Epithelial cell of esophagus (primary cell): ENCODE measurements at regions not wholly inside any gene's neighbourhood (a gene's known extent, or its start where the extent isn't known, plus 50 kb on each side); places are given as distances from the start of the nearest gene placed in this dataset.

ENCODE experiments used
- DNase-seq: peaks from one replicate; pipeline ENCODE4 v3.0.0; 2010; ENCODE audit warnings: low read depth
- H3K4me3 ChIP-seq: 2 replicates; pipeline ENCODE4 v1.5.1; 2011; ENCODE audit warnings: mild to moderate bottlenecking, low read length, control low read depth
- TF ChIP-seq, protein P1 (sequence below): IDR thresholded peaks from 2 replicates; pipeline ENCODE4 v1.5.1; 2011; ENCODE audit warnings: low read depth, mild to moderate bottlenecking, low read length, control low read depth, inconsistent platforms; ENCODE audit not compliant: insufficient read depth; ENCODE audit errors: missing control alignments

DNA sequence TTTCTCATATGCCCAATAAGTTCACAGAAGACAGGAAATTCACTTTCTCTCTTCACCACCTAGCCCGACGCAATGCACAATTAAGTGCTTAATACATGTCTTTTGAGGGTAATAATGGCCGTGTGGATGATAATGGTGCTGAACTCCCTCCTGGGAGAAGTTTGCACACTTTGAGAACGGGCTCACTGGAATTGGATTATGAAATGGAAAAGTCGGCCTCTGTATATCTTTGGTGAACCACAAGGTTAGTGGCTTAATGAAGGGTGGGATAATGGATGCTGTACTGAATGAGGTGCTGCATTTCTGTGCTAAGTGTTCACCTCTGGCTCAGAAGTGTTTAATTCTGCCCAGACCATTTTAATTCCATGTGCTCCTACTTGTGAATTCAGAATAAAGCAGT lies 207.5 kb downstream of the IRX2 start:
- no peak for DNase-seq
- TF ChIP-seq, protein P1, sequence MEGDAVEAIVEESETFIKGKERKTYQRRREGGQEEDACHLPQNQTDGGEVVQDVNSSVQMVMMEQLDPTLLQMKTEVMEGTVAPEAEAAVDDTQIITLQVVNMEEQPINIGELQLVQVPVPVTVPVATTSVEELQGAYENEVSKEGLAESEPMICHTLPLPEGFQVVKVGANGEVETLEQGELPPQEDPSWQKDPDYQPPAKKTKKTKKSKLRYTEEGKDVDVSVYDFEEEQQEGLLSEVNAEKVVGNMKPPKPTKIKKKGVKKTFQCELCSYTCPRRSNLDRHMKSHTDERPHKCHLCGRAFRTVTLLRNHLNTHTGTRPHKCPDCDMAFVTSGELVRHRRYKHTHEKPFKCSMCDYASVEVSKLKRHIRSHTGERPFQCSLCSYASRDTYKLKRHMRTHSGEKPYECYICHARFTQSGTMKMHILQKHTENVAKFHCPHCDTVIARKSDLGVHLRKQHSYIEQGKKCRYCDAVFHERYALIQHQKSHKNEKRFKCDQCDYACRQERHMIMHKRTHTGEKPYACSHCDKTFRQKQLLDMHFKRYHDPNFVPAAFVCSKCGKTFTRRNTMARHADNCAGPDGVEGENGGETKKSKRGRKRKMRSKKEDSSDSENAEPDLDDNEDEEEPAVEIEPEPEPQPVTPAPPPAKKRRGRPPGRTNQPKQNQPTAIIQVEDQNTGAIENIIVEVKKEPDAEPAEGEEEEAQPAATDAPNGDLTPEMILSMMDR = no peak

DNA sequence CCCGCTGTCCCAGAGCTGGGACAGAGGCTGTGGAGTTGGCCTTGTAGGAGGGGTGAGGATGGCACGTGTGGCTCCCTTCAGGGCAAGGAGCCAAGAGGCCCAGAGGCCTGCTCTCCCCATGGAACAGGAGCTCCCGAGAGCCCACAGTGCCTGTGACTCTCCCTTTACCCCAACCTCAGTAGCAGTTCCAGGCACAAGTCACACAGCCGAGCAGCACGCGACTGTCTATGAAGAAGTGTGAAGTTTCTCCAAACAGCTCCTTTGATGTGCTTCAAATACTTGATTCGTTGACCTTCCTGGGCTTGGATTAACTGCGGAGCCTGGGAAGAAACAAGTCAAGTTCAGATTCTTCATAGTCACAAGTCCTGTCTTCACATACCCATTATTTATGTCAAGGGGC lies 208.7 kb downstream of the IRX2 start:
- TF ChIP-seq, protein P1 = no peak
- no peak for DNase-seq

More for the DNA sequence above, 207.5 kb downstream of the IRX2 start:
- H3K4me3 ChIP-seq = no peak overlapping the region

DNA sequence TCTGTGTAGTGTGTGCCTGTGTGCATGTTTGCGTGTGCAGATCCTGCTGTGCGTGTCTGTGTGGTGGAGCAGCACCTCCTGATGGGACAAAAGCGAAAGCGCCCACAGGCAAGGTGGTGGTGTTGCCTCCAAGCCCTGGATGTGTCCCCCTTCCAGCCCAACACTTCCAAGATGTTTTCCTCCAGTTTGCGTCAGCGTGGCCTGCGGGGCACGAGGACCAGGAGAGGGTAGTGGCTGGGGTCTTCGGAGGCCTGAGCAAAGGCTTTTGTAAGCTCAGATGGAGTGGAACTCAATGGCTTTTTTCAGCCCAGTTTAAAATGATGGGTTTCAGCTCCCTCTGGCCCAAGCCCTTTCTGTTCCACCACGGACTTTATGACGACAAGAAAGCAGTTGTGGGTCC lies 209.5 kb downstream of the IRX2 start:
- no peak overlapping the region for H3K4me3 ChIP-seq
- DNase-seq = no peak
- TF ChIP-seq, protein P1 = no peak

More for the DNA sequence above, 208.7 kb downstream of the IRX2 start:
- no peak overlapping the region for H3K4me3 ChIP-seq

DNA sequence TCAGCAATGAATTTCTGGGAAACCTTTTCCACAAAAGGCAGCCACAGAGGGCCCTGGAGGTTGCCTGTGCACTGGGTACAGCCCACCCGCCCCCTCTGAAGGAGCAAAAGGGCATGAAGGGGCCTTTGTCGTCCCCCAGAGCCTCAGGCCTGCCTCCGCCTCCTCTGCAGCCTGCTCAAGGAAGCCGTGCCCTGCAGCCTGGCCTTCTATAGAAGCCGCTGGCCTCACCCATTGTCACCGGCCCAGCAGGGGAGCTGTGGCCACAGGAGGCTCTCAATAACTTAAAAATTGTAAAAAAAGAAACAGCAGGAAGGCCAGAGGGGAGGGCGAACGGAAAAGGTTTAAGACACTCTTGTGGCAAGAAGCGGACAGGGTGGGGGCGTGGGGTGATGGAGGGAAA lies 213.3 kb downstream of the IRX2 start:
- TF ChIP-seq, protein P1 = no peak
- H3K4me3 ChIP-seq = no peak overlapping the region
- no peak for DNase-seq

DNA sequence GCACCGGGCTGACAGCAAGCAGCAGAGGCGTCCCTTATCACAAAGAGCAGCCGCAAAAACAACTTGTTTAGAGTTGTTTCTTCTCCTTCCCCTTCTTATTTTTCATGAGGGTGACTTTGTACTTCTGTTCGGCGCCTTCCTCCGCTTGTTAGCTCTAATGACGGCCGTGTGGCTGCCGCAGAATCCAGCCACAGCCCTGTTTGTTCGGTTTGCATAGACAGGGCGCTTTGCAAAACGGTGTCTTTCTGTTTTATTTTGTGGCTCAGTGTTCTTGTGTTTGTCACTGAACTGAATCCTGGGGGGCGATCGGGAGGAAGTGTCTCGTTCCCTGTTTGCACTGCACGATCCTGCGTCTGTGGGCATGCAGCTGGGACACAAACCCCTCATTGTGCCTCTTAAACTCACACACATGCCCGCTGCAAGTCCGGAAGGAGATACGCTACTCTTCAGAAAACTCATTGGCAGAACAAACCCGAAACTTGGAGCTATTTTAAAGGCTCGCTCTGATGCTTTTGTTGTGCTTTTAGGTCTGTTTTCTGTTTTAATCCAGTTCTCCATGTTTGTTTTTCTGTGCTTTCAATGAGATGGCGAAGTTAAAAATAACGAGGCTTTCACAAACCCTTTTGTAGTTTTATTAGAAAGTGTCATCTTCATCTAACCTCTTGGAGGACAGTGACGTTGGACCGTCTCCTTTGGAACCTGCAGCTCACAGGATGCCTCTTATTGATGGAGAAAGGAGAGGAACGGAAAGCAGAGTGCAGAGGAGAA lies 213.9 kb downstream of the IRX2 start:
- no peak for DNase-seq
- TF ChIP-seq, protein P1 = no peak
- H3K4me3 ChIP-seq = no peak overlapping the region

DNA sequence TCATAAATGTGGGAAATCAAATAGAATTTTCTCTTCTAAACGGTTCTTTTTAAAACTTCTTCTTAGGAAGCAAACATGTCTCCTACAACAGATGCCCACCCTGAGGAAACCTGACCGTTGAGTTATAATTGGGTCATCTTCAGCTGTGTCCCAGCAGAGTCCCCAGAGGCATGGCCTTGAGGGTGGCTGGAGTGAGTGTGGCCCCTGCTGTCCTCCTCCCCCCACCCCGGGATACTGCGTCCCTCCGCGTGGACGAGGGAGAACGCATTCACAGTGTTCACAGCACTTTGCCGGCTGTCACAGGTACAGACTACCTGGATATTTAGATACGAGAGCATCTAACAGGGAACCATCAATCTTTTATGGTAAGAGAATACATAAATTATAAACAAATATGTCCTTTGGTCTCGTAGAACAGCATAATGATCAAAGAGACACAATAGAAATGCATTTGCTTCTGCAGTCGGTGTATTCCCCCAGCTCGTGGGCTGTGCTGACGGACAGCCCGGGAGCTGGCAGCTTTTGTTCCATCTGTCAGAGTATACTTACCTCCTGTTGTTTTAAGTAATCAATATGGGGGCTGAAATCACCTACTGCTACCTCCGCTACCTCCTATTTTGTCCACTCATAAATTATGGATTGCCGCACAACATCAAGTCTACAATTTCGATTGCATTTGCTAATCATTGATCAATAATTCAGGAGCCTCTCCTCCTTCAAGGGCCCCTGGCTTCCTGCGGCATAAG lies 214.7 kb downstream of the IRX2 start:
- TF ChIP-seq, protein P1 = no peak
- no peak overlapping the region for H3K4me3 ChIP-seq
- no peak for DNase-seq
